CD14-positive monocyte (primary cell): ENCODE measurements at regions not wholly inside any gene's neighbourhood (a gene's known extent, or its start where the extent isn't known, plus 50 kb on each side); places are given as distances from the start of the nearest gene placed in this dataset.

ENCODE experiments used
- DNase-seq, 3 donors: peaks; one replicate each; pipeline ENCODE4 v3.0.0-alpha.2; 2011 to 2022
- H2AFZ ChIP-seq: 2 replicates; pipeline ENCODE4 v1.6.0; 2012; ENCODE audit warnings: mild to moderate bottlenecking, low read depth, low read length, inconsistent platforms; ENCODE audit not compliant: insufficient read depth, poor library complexity, severe bottlenecking
- H3K27ac ChIP-seq, 2 donors: 1 replicate in 1 of 2; 2 replicates in 1 of 2; pipeline ENCODE4 v1.5.1; 2012 to 2013; ENCODE audit warnings: low read length in 2 of 2, control low read depth in 1 of 2, inconsistent platforms in 1 of 2, low read depth in 1 of 2, mild to moderate bottlenecking in 1 of 2
- H3K27me3 ChIP-seq, 2 donors: one replicate each; pipeline versions ENCODE4 v1.6.0 to v1.6.1; 2011 to 2013; ENCODE audit warnings: low read length in 2 of 2; ENCODE audit not compliant: control insufficient read depth in 2 of 2, insufficient read depth in 2 of 2
- H3K36me3 ChIP-seq, 2 donors: replicated peaks in 1 of 2; 1 replicate in 1 of 2; 2 replicates in 1 of 2; pipeline versions ENCODE4 v1.5.1 to v1.6.1; 2012 to 2013; ENCODE audit warnings: low read length in 2 of 2, control low read depth in 1 of 2, inconsistent platforms in 1 of 2, mild to moderate bottlenecking in 1 of 2; ENCODE audit not compliant: insufficient read depth in 2 of 2, control insufficient read depth in 1 of 2
- H3K4me1 ChIP-seq, 2 donors: 1 replicate in 1 of 2; 2 replicates in 1 of 2; pipeline versions ENCODE4 v1.5.1 to v1.6.1; 2012 to 2013; ENCODE audit warnings: low read length in 2 of 2, control low read depth in 1 of 2, inconsistent platforms in 1 of 2, mild to moderate bottlenecking in 1 of 2, moderate library complexity in 1 of 2; ENCODE audit not compliant: insufficient read depth in 2 of 2, control insufficient read depth in 1 of 2
- H3K4me2 ChIP-seq: replicated peaks from 2 replicates; pipeline ENCODE3; 2012; ENCODE audit warnings: low read length, moderate library complexity, mild to moderate bottlenecking; ENCODE audit not compliant: poor library complexity, severe bottlenecking; ENCODE audit errors: extremely low read depth
- H3K4me3 ChIP-seq, 3 experiments: fragments of 200-600 bp in 1 of 3; sonication (generic) in 1 of 3; replicated peaks in 1 of 3; 1 replicate in 2 of 3; 2 replicates in 1 of 3; pipeline ENCODE4 v1.5.1; 2011 to 2013; ENCODE audit warnings: low read length in 3 of 3, mild to moderate bottlenecking in 3 of 3, control low read depth in 2 of 3, low read depth in 2 of 3, inconsistent platforms in 1 of 3, moderate library complexity in 1 of 3
- H3K79me2 ChIP-seq: 2 replicates; pipeline ENCODE4 v1.6.0; 2012; ENCODE audit warnings: mild to moderate bottlenecking, control low read depth, inconsistent platforms, low read length, moderate library complexity; ENCODE audit not compliant: insufficient read depth
- H3K9ac ChIP-seq: 2 replicates; pipeline ENCODE4 v1.6.0; 2017; ENCODE audit warnings: low read length, mild to moderate bottlenecking; ENCODE audit not compliant: insufficient read depth, poor library complexity, severe bottlenecking
- H3K9me3 ChIP-seq, 2 donors: replicated peaks in 1 of 2; 1 replicate in 1 of 2; 2 replicates in 1 of 2; pipeline versions ENCODE4 v1.5.1 to v1.6.1; 2012 to 2013; ENCODE audit warnings: low read length in 2 of 2, control low read depth in 1 of 2; ENCODE audit not compliant: control insufficient read depth in 1 of 2, insufficient read depth in 1 of 2
- H4K20me1 ChIP-seq: 2 replicates; pipeline ENCODE4 v1.6.0; 2012; ENCODE audit warnings: mild to moderate bottlenecking, low read length, control low read depth, moderate library complexity; ENCODE audit not compliant: insufficient read depth
- H3K27ac Mint-ChIP-seq, 7 donors: one replicate each; pipeline ENCODE4 v1.8.0; 2020; ENCODE audit warnings: mild to moderate bottlenecking in 7 of 7, mixed read lengths in 7 of 7, moderate library complexity in 6 of 7, inconsistent platforms in 2 of 7
- H3K27me3 Mint-ChIP-seq, 3 donors: one replicate each; pipeline ENCODE4 v1.8.0; 2021 to 2022; ENCODE audit warnings: low read depth in 3 of 3, mild to moderate bottlenecking in 3 of 3, mixed read lengths in 3 of 3, moderate library complexity in 3 of 3, inconsistent platforms in 1 of 3
- H3K36me3 Mint-ChIP-seq, 2 donors: one replicate each; pipeline ENCODE4 v1.8.0; 2020; ENCODE audit warnings: mixed read lengths in 2 of 2, inconsistent platforms in 1 of 2, mild to moderate bottlenecking in 1 of 2
- H3K4me1 Mint-ChIP-seq: one replicate; pipeline ENCODE4 v1.8.0; 2020; ENCODE audit warnings: mild to moderate bottlenecking, mixed read lengths
- H3K4me3 Mint-ChIP-seq, 2 donors: one replicate each; pipeline ENCODE4 v1.8.0; 2020; ENCODE audit warnings: mild to moderate bottlenecking in 2 of 2, mixed read lengths in 2 of 2, moderate library complexity in 1 of 2
- H3K9me3 Mint-ChIP-seq, 7 donors: one replicate each; pipeline ENCODE4 v1.8.0; 2020 to 2022; ENCODE audit warnings: mixed read lengths in 7 of 7, mild to moderate bottlenecking in 6 of 7, moderate library complexity in 6 of 7, inconsistent platforms in 2 of 7
- CTCF ChIP-seq: fragments of 200-600 bp; IDR thresholded peaks from one replicate; pipeline ENCODE4 v1.8.0; 2022; ENCODE audit warnings: antibody characterized with exemption, mild to moderate bottlenecking
- WGBS: methylation state at CpG from one replicate; pipeline ENCODE4 v1.1.5; 2013; ENCODE audit warnings: missing lambda C conversion rate; ENCODE audit not compliant: insufficient coverage; 5-methylcytosine and 5-hydroxymethylcytosine counted together
- intact Hi-C, 2 donors: fragments of 100-400 bp; cut with micrococcal nuclease; formaldehyde crosslinking; loops; one replicate each; pipeline versions ENCODE4 v1.15.0 to v1.15.1; 2023

- no peak for DNase-seq
- Histone ChIP-seq H3K4me1 (no peaks in the 10 kb centered on the region), H3K27ac (no peak overlapping the region), H3K9ac (no peak overlapping the region), H3K27me3 (no peaks in the 10 kb centered on the region), H3K9me3 (peaks cover 0 to 10% of the 10 kb centered on the region in 2 donors), H3K4me3 (no peak overlapping the region), H2AFZ (no peak overlapping the region), H3K4me2 (no peak overlapping the region), H4K20me1 (no peaks in the 10 kb centered on the region), H3K36me3 (no peaks in the 10 kb centered on the region), H3K79me2 (no peaks in the 10 kb centered on the region)
- Mint-ChIP-seq H3K36me3 (no peaks in the 10 kb centered on the region), H3K27ac (no peak overlapping the region), H3K27me3 (no peaks in the 10 kb centered on the region), H3K9me3 (peaks cover 5 to 17% (median 12%) of the 10 kb centered on the region in 7 donors), H3K4me1 (peaks cover 7% of the 10 kb centered on the region), H3K4me3 (no peak overlapping the region)
- no peak for TF ChIP-seq CTCF
- intact Hi-C loops = no loop called here
These were observed 460.7 kb upstream of the RGS18 start for GRCh38 chr1:191697556-191697955.

GRCh38 chr1:191698246-191698645, 460.0 kb upstream of the RGS18 start:
- intact Hi-C loops = no loop called here
- H3K27ac ChIP-seq = no peak overlapping the region
- Mint-ChIP-seq H3K4me3 (no peak overlapping the region), H3K4me1 (peaks cover 7% of the 10 kb centered on the region), H3K27ac (no peak overlapping the region), H3K9me3 (peaks cover 5 to 13% (median 10%) of the 10 kb centered on the region in 7 donors), H3K27me3 (no peaks in the 10 kb centered on the region), H3K36me3 (no peaks in the 10 kb centered on the region)
- no peak overlapping the region for H3K4me3 ChIP-seq
- H3K79me2 ChIP-seq = no peaks in the 10 kb centered on the region
- H3K9me3 ChIP-seq = peaks cover 0 to 6% of the 10 kb centered on the region in 2 donors
- no peak for DNase-seq
- H3K27me3 ChIP-seq = no peaks in the 10 kb centered on the region
- WGBS = no CpG with 5 or more reads among the region's 1 CpG
- no peak for TF ChIP-seq CTCF
- no peak overlapping the region for H2AFZ ChIP-seq
- no peak overlapping the region for H3K9ac ChIP-seq
- no peaks in the 10 kb centered on the region for H3K36me3 ChIP-seq
- H4K20me1 ChIP-seq = no peaks in the 10 kb centered on the region
- H3K4me1 ChIP-seq = no peaks in the 10 kb centered on the region
- H3K4me2 ChIP-seq = no peak overlapping the region
